Sigmoid colon (tissue), 4 donors: ENCODE measurements at regions not wholly inside any gene's neighbourhood (a gene's known extent, or its start where the extent isn't known, plus 50 kb on each side); places are given as distances from the start of the nearest gene placed in this dataset.

Experiments used
- CTCF ChIP-seq, 4 experiments: fragments of 450-650 bp in 3 of 4; fragments of 200-600 bp in 1 of 4; IDR thresholded peaks; one replicate each; pipeline ENCODE4 v1.5.1; 2016 to 2019; ENCODE audit warnings: antibody characterized with exemption in 4 of 4, mild to moderate bottlenecking in 3 of 4, moderate library complexity in 2 of 4
- POLR2AphosphoS5 ChIP-seq, 4 donors: sonication (generic); formaldehyde crosslinking; IDR thresholded peaks; one replicate each; pipeline ENCODE4 v1.6.1; 2017; ENCODE audit warnings: antibody characterized with exemption in 4 of 4

DNA sequence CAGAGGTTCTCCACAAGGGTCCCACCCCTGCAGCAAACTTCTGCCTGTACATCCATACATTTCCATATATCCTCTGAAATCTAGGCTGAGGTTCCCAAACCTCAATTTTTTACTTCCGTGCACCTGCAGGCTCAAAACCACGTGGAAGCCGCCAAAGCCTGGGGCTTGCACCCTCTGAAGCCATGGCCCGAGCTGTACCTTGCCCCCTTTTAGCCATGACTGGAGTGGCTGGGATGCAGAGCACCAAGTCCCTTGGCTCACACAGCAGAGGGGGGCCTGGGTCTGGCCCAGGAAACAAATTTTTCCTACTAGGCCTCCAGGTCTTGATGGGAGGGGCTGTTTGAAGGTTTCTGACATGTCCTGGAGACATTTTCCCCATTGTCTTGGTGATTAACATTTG, 84.4 kb downstream of the FSCB start:
- no peak for TF ChIP-seq CTCF (IDR thresholded peaks at IDR 0.05)
- TF ChIP-seq POLR2AphosphoS5 (IDR thresholded peaks at IDR 0.05) = no peak
